Transverse colon (tissue), 4 donors: ENCODE measurements at regions not wholly inside any gene's neighbourhood (a gene's known extent, or its start where the extent isn't known, plus 50 kb on each side); places are given as distances from the start of the nearest gene placed in this dataset.
"Not testable (repeated sequence)": the region's sequence is repeated elsewhere in the genome, so short reads cannot be mapped to it uniquely, and the experiment has no call there.

ENCODE experiments used
- DNase-seq: peaks from one replicate; pipeline ENCODE4 v3.0.0-alpha.2; 2019
- H3K27ac ChIP-seq, 4 donors: fragments of 200-600 bp; sonication (generic); 2 replicates each; pipeline ENCODE4 v1.5.1; 2016 to 2018; ENCODE audit warnings: inconsistent platforms in 4 of 4
- H3K27me3 ChIP-seq: fragments of 200-600 bp; sonication (generic); 2 replicates; pipeline ENCODE4 v1.5.1; 2017; ENCODE audit warnings: inconsistent platforms
- H3K36me3 ChIP-seq, 4 donors: fragments of 200-600 bp; sonication (generic); 2 replicates each; pipeline ENCODE4 v1.5.1; 2017 to 2019; ENCODE audit warnings: inconsistent platforms in 4 of 4
- H3K4me1 ChIP-seq, 4 donors: fragments of 200-600 bp; sonication (generic); 2 replicates each; pipeline ENCODE4 v1.5.1; 2017 to 2020; ENCODE audit warnings: inconsistent platforms in 4 of 4
- H3K4me3 ChIP-seq, 4 donors: fragments of 200-600 bp; sonication (generic); 1 replicate in 1 of 4; 2 replicates in 3 of 4; pipeline versions ENCODE4 v1.5.1 to v1.6.1; 2017 to 2019; ENCODE audit warnings: inconsistent platforms in 4 of 4
- H3K9me3 ChIP-seq, 2 donors: fragments of 200-600 bp; sonication (generic); 2 replicates each; pipeline ENCODE4 v1.5.1; 2017 to 2019; ENCODE audit warnings: inconsistent platforms in 2 of 2
- EP300 ChIP-seq: sonication (generic); formaldehyde crosslinking; IDR thresholded peaks from one replicate; pipeline ENCODE4 v1.6.1; 2017; ENCODE audit warnings: antibody characterized with exemption, low read depth
- POLR2A ChIP-seq: fragments of 450-650 bp; IDR thresholded peaks from one replicate; pipeline ENCODE4 v1.6.1; 2016; ENCODE audit warnings: antibody characterized with exemption, mild to moderate bottlenecking, moderate library complexity
- POLR2AphosphoS5 ChIP-seq, 3 donors: sonication (generic); formaldehyde crosslinking; IDR thresholded peaks; one replicate each; pipeline ENCODE4 v1.6.1; 2016; ENCODE audit warnings: antibody characterized with exemption in 3 of 3
- WGBS, 2 donors: methylation state at CpG; one replicate each; pipeline ENCODE4 v1.1.5; 2018; ENCODE audit warnings: low coverage in 1 of 2; 5-methylcytosine and 5-hydroxymethylcytosine counted together
- in situ Hi-C, 4 donors: fragments of 200-750 bp; cut with MboI; loops; one replicate each; pipeline versions ENCODE4 v1.15.0 to v1.15.1; 2017; ENCODE audit warnings: low sequenced_read_pairs in 3 of 4, low pct_ligation_motif_present in 1 of 4, low pct_unique_long_range_greater_than_20kb in 1 of 4
- intact Hi-C: fragments of 100-400 bp; cut with DNase I; formaldehyde crosslinking; loops from one replicate; pipeline ENCODE4 v1.15.1; 2023; ENCODE audit warnings: low total_unique reads
- TF ChIP-seq, protein P1 (sequence below), 5 experiments: fragments of 200-600 bp in 3 of 5; fragments of 450-650 bp in 2 of 5; sonication (generic) in 3 of 5; IDR thresholded peaks; 1 replicate in 2 of 5; 2 replicates in 3 of 5; pipeline ENCODE4 v1.5.1; 2016 to 2017; ENCODE audit warnings: antibody characterized with exemption in 5 of 5, inconsistent platforms in 3 of 5, mild to moderate bottlenecking in 2 of 5, moderate library complexity in 1 of 5

DNA sequence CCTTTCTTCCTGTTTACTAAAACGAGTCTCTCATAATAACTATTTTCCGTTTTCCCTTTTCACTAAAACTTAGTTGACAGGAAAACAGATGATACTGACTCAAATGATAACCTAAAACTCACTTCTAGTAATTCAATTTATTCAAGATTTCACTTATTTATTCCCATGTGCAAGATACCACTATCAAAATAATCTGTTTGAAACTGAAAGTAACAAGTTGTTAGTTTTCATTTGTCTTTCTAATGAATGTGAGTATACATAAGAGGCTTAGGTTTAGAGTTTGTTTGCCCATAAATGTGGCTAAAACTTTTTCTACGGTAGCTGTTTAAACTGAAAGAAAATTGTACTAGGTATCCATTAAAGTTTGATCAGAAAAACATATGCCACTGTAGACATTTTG is 314.9 kb upstream of the STEAP1 start:
- no peaks in the 10 kb centered on the region for H3K4me1 ChIP-seq
- no peaks in the 10 kb centered on the region for H3K36me3 ChIP-seq
- H3K27me3 ChIP-seq: no peaks in the 10 kb centered on the region
- intact Hi-C loops (no loop called here), in situ Hi-C loops (no loop called here)
- no peaks in the 10 kb centered on the region for H3K9me3 ChIP-seq
- no peak overlapping the region for H3K4me3 ChIP-seq
- no peak overlapping the region for H3K27ac ChIP-seq
- DNase-seq: no peak
- TF ChIP-seq EP300 (no peak), POLR2AphosphoS5 (IDR thresholded peaks at IDR 0.05) (no peak)
- 45 to 54% methylated on average over 3 of the region's 3 CpGs for WGBS, 2 donors

DNA sequence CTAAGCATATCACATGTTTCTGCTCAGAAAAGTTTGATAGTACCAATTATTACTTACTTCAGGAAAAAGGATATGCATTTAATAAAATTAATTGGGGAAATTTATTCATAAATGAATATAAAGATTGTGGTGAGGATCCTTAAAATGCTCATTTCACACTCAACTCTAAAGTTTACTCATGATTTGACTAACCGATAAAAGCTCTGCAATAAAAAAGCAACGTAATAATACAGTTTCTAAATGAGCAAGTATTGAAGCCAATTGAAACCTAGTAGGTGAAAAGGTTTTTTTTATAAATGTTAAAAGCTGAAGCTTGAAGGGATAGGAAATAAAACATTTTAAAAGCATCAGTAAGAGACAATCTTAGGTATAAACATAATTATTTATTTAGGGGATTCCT is 308.3 kb upstream of the STEAP1 start:
- intact Hi-C loops: no loop called here
- no peak for DNase-seq
- in situ Hi-C loops: no loop called here
- Histone ChIP-seq H3K4me3 (no peak overlapping the region), H3K4me1 (no peaks in the 10 kb centered on the region), H3K36me3 (no peaks in the 10 kb centered on the region), H3K27ac (no peak overlapping the region), H3K9me3 (no peaks in the 10 kb centered on the region), H3K27me3 (no peaks in the 10 kb centered on the region)
- TF ChIP-seq POLR2A (no peak), POLR2AphosphoS5 (IDR thresholded peaks at IDR 0.05) (no peak), EP300 (no peak)
- TF ChIP-seq, protein P1, sequence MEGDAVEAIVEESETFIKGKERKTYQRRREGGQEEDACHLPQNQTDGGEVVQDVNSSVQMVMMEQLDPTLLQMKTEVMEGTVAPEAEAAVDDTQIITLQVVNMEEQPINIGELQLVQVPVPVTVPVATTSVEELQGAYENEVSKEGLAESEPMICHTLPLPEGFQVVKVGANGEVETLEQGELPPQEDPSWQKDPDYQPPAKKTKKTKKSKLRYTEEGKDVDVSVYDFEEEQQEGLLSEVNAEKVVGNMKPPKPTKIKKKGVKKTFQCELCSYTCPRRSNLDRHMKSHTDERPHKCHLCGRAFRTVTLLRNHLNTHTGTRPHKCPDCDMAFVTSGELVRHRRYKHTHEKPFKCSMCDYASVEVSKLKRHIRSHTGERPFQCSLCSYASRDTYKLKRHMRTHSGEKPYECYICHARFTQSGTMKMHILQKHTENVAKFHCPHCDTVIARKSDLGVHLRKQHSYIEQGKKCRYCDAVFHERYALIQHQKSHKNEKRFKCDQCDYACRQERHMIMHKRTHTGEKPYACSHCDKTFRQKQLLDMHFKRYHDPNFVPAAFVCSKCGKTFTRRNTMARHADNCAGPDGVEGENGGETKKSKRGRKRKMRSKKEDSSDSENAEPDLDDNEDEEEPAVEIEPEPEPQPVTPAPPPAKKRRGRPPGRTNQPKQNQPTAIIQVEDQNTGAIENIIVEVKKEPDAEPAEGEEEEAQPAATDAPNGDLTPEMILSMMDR (IDR thresholded peaks at IDR 0.05): no peak
- 80 to 84% methylated on average over 2 of the region's 2 CpGs for WGBS, 2 donors

DNA sequence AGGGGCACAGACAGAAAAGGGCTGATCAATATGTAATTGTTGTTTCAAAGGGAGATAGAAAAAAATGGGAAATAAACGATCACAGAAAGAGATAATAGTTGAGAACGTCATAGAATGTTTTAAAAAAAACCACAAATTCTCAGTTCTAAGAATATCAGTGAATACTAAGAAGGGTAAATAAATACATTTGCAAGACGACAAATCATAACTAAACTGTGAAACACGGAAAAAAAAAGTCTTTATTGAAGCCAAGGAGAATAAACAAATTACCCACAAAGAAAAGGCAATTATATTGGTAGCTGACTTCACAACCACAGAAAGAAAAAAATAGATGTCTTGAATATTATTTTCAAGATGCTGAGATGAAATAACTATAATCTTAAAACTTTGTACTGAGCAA is 305.2 kb upstream of the STEAP1 start:
- no peak overlapping the region for H3K27ac ChIP-seq
- no peak overlapping the region for H3K4me3 ChIP-seq
- intact Hi-C loops (no loop called here), in situ Hi-C loops (no loop called here)
- H3K27me3 ChIP-seq: no peaks in the 10 kb centered on the region
- DNase-seq: no peak
- no peaks in the 10 kb centered on the region for H3K9me3 ChIP-seq
- no peaks in the 10 kb centered on the region for H3K36me3 ChIP-seq
- no peaks in the 10 kb centered on the region for H3K4me1 ChIP-seq
- TF ChIP-seq POLR2A (no peak), EP300 (no peak), POLR2AphosphoS5 (IDR thresholded peaks at IDR 0.05) (no peak)
- TF ChIP-seq, protein P1 (IDR thresholded peaks at IDR 0.05): no peak
- WGBS, 2 donors: 48 to 55% methylated on average over 4 of the region's 4 CpGs

DNA sequence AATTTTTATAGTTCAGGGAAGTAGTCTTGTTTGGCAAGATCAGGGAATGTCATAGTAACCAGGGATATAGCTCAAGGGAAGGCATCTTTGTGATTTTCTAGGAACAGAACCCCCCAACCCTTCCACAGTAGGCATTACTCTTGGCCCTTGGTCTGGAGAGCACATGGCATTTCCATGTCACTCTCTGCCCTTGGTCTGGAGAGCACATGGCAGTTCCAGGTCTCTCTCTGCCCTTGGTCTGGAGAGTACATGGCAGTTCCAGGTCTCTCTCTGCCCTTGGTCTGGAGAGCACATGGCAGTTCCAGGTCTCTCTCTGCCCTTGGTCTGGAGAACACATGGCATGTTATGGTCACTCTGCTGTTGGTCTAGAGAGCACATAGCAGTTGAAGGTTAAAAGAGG is 297.2 kb upstream of the STEAP1 start:
- intact Hi-C loops, H3K27ac ChIP-seq, H3K9me3 ChIP-seq, DNase-seq, H3K4me3 ChIP-seq, H3K4me1 ChIP-seq, H3K27me3 ChIP-seq, H3K36me3 ChIP-seq, in situ Hi-C loops: not testable (repeated sequence)

DNA sequence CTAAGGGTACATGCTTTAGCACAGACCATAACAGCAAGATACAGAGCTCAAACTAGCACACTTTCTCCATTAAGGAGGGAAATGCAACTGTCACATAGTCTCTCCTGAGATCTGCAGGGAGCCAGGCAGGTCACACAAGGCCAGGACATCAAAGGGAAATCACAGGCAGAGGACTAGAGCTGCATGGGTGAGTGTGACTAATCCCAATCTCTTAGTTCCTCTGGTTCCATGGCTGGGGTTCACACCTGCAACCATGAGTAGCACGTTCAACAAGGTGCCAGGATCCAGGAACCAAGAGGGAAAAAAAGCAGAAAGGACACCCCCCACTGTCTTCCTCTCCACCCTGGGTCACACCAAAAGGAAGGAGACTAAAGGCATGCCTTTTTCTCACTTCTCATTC is 296.5 kb upstream of the STEAP1 start:
- Histone ChIP-seq H3K27ac (no peak overlapping the region), H3K27me3 (no peaks in the 10 kb centered on the region), H3K36me3 (no peaks in the 10 kb centered on the region), H3K4me3 (no peak overlapping the region), H3K9me3 (peaks cover 6 to 8% of the 10 kb centered on the region in 2 donors), H3K4me1 (no peaks in the 10 kb centered on the region)
- no peak for DNase-seq
- TF ChIP-seq POLR2AphosphoS5 (IDR thresholded peaks at IDR 0.05) (no peak), EP300 (no peak), POLR2A (no peak)
- TF ChIP-seq, protein P1 (IDR thresholded peaks at IDR 0.05): no peak
- in situ Hi-C loops: no loop called here
- intact Hi-C loops: no loop called here
- WGBS, 2 donors: 59 to 83% methylated on average over 1 of the region's 1 CpG
